H1 (cell line): ENCODE measurements at regions not wholly inside any gene's neighbourhood (a gene's known extent, or its start where the extent isn't known, plus 50 kb on each side); places are given as distances from the start of the nearest gene placed in this dataset.

Experiments
- ATF2 ChIP-seq: IDR thresholded peaks from 2 replicates; pipeline ENCODE4 v1.6.1; 2012; ENCODE audit warnings: low read length, inconsistent platforms
- CTCF ChIP-seq, 3 experiments: IDR thresholded peaks; 1 replicate in 2 of 3; 2 replicates in 1 of 3; pipeline versions ENCODE4 v1.5.1 to v1.6.1; 2011; ENCODE audit warnings: low read length in 3 of 3, mild to moderate bottlenecking in 3 of 3, inconsistent platforms in 2 of 3, low read depth in 1 of 3, moderate library complexity in 1 of 3; ENCODE audit not compliant: insufficient read depth in 1 of 3; ENCODE audit errors: control extremely low read depth in 1 of 3
- EP300 ChIP-seq, 2 experiments: IDR thresholded peaks; 1 replicate in 1 of 2; 2 replicates in 1 of 2; pipeline ENCODE4 v1.6.1; 2011 to 2012; ENCODE audit warnings: low read depth in 2 of 2, low read length in 2 of 2, mild to moderate bottlenecking in 2 of 2, borderline replicate concordance in 1 of 2, inconsistent platforms in 1 of 2, moderate library complexity in 1 of 2
- EZH2 ChIP-seq: fragments of 200-600 bp; sonication (generic); IDR thresholded peaks from 2 replicates; pipeline ENCODE4 v1.7.1; 2012; ENCODE audit warnings: low read depth, mild to moderate bottlenecking, moderate library complexity, low read length, inconsistent platforms; ENCODE audit not compliant: severe bottlenecking
- POLR2A ChIP-seq, 2 experiments: IDR thresholded peaks; 1 replicate in 1 of 2; 2 replicates in 1 of 2; pipeline ENCODE4 v1.6.1; 2011; ENCODE audit warnings: low read depth in 2 of 2, low read length in 2 of 2, mild to moderate bottlenecking in 2 of 2; ENCODE audit errors: control extremely low read depth in 1 of 2
- POLR2AphosphoS5 ChIP-seq: IDR thresholded peaks from 2 replicates; pipeline ENCODE4 v1.6.1; 2011; ENCODE audit warnings: low read depth, low read length
- RAD21 ChIP-seq, 2 experiments: IDR thresholded peaks in 1 of 2; conservative IDR thresholded peaks in 1 of 2; 2 replicates each; pipeline ENCODE4 v1.6.1; 2011; ENCODE audit warnings: low read depth in 2 of 2, low read length in 2 of 2, improper control_type of control experiment in 1 of 2, inconsistent platforms in 1 of 2, mild to moderate bottlenecking in 1 of 2, moderate library complexity in 1 of 2
- RXRA ChIP-seq: IDR thresholded peaks from 2 replicates; pipeline ENCODE4 v1.6.1; 2011; ENCODE audit warnings: low read depth, mild to moderate bottlenecking, low read length, moderate library complexity; ENCODE audit not compliant: insufficient read depth
- SIRT6 ChIP-seq: IDR thresholded peaks from one replicate; pipeline ENCODE4 v1.7.1; 2012; ENCODE audit warnings: low read length, inconsistent platforms
- TAF1 ChIP-seq: IDR thresholded peaks from 2 replicates; pipeline ENCODE4 v1.6.1; 2011; ENCODE audit warnings: mild to moderate bottlenecking, low read depth, low read length
- TF ChIP-seq, protein P1 (sequence below): IDR thresholded peaks from 2 replicates; pipeline ENCODE4 v1.6.1; 2012; ENCODE audit warnings: inconsistent platforms

DNA sequence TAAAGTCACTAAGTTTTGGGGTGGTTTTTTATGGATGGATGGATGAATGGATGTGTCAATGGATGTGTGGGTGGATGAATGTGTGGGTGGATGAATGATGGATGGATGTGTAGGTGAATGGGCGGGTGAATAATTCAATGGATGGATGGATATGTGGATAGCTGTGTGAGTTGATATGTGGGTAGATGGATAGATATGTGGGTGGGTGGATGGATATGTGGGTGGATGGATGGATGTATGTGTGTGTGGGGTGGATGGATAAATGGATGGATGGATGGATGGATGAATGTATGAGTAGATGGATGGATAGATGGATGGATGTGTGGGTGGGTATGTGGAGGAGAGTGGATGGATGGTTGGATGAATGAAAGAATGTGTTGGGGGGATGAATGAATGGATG lies 310.1 kb upstream of the C16orf82 start:
- TF ChIP-seq POLR2AphosphoS5 (no peak), RXRA (no peak), EZH2 (no peak), ATF2 (no peak), CTCF (IDR thresholded peaks at IDR 0.05; ENCODE audit: control extremely low read depth in 1 of 3, insufficient read depth in 1 of 3, low read depth in 1 of 3, low read length in 3 of 3) (no peak), SIRT6 (no peak), POLR2A (IDR thresholded peaks at IDR 0.05; ENCODE audit: control extremely low read depth in 1 of 2, low read depth in 2 of 2, low read length in 2 of 2) (no peak), TAF1 (no peak), EP300 (IDR thresholded peaks at IDR 0.05; ENCODE audit: borderline replicate concordance in 1 of 2, low read depth in 2 of 2, low read length in 2 of 2) (no peak), RAD21 (IDR thresholded peaks at IDR 0.05 in 1 of 2, conservative IDR thresholded peaks at IDR 0.05 in 1 of 2; ENCODE audit: low read depth in 2 of 2, low read length in 2 of 2) (no peak)
- TF ChIP-seq, protein P1, sequence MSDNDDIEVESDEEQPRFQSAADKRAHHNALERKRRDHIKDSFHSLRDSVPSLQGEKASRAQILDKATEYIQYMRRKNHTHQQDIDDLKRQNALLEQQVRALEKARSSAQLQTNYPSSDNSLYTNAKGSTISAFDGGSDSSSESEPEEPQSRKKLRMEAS, result no peak
